Peyer's patch (tissue), 4 donors: ENCODE measurements at regions not wholly inside any gene's neighbourhood (a gene's known extent, or its start where the extent isn't known, plus 50 kb on each side); places are given as distances from the start of the nearest gene placed in this dataset.

ENCODE experiments used
- DNase-seq, 3 donors: peaks; one replicate each; pipeline ENCODE4 v3.0.0-alpha.2; 2017 to 2019
- H3K27ac ChIP-seq, 4 donors: fragments of 200-600 bp; sonication (generic); one replicate each; pipeline ENCODE4 v1.5.1; 2016 to 2019
- H3K27me3 ChIP-seq, 2 donors: fragments of 200-600 bp; sonication (generic); one replicate each; pipeline ENCODE4 v1.5.1; 2019
- H3K36me3 ChIP-seq, 3 donors: fragments of 200-600 bp; sonication (generic); one replicate each; pipeline ENCODE4 v1.5.1; 2016 to 2019
- H3K4me1 ChIP-seq, 4 donors: fragments of 200-600 bp; sonication (generic); one replicate each; pipeline ENCODE4 v1.5.1; 2016 to 2019
- H3K4me3 ChIP-seq, 4 donors: fragments of 200-600 bp; sonication (generic); 1 replicate in 3 of 4; 2 replicates in 1 of 4; pipeline ENCODE4 v1.5.1; 2016 to 2019; ENCODE audit warnings: mild to moderate bottlenecking in 1 of 4
- H3K9me3 ChIP-seq, 4 donors: fragments of 200-600 bp; sonication (generic); one replicate each; pipeline ENCODE4 v1.5.1; 2016 to 2019; ENCODE audit warnings: mild to moderate bottlenecking in 1 of 4
- CTCF ChIP-seq, 6 experiments: fragments of 450-650 bp in 4 of 6; fragments of 200-600 bp in 2 of 6; sonication (generic) in 1 of 6; IDR thresholded peaks; one replicate each; pipeline ENCODE4 v1.5.1; 2017 to 2019; ENCODE audit warnings: antibody characterized with exemption in 6 of 6, mild to moderate bottlenecking in 3 of 6, moderate library complexity in 1 of 6
- POLR2A ChIP-seq, 2 donors: fragments of 450-650 bp; IDR thresholded peaks; one replicate each; pipeline ENCODE4 v1.5.1; 2017; ENCODE audit warnings: antibody characterized with exemption in 2 of 2, mild to moderate bottlenecking in 2 of 2, moderate library complexity in 2 of 2

DNA sequence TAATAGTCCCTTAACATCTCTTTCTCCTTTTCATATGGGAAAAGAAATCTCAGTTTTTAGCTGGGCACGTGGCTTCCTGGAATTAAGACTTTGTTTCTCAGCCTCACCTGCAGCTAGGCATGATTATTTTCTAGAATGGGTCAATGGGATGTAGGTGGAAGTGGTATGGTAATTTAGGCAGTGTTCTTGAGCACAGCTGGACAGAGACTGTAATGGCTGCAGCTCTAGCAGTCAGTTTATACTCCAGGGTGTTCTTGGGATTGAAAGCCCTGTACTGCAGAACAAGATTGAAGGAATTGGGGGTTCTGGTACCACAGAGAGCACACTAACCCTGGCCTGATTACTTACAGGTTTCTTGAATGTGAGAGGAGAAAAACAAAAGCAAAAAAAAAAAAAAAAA lies 455.9 kb upstream of the ZNF608 start:
- Histone ChIP-seq H3K27me3 (no peaks in the 10 kb centered on the region), H3K4me1 (peaks cover 0 to 9% (median 0%) of the 10 kb centered on the region in 4 donors), H3K4me3 (no peak overlapping the region), H3K36me3 (no peaks in the 10 kb centered on the region), H3K27ac (no peak overlapping the region), H3K9me3 (no peaks in the 10 kb centered on the region)
- TF ChIP-seq POLR2A (IDR thresholded peaks at IDR 0.05), result no peak
- TF ChIP-seq CTCF (IDR thresholded peaks at IDR 0.05), result no peak
- DNase-seq, result no peak

GRCh38 chr5:125202871-125203438 lies 456.5 kb upstream of the ZNF608 start:
- no peak for DNase-seq
- no peaks in the 10 kb centered on the region for H3K27me3 ChIP-seq
- no peak overlapping the region for H3K4me3 ChIP-seq
- TF ChIP-seq POLR2A (IDR thresholded peaks at IDR 0.05) (no peak), CTCF (IDR thresholded peaks at IDR 0.05) (no peak)
- no peak overlapping the region for H3K27ac ChIP-seq
- H3K9me3 ChIP-seq, result no peaks in the 10 kb centered on the region
- H3K36me3 ChIP-seq, result no peaks in the 10 kb centered on the region
- peaks cover 0 to 9% (median 0%) of the 10 kb centered on the region in 4 donors for H3K4me1 ChIP-seq

DNA sequence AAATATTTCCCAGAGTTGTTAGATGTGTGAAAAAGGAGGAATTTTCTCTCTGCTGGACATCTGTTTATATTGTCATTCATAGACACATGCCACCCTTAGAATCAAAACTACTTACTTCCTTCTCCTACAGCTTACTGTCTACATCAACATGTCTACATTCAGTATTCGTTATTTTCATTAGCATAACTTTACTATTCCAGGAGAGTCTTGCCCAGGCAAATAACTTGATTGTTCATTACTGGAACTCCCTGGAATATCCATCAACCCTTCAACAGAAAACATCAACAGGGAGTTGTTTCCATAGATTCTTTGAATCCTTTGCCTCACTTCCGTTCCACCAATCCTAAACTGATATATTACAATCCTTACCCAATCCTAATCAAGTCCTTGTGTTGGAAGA lies 457.5 kb upstream of the ZNF608 start:
- peaks cover 0 to 9% (median 0%) of the 10 kb centered on the region in 4 donors for H3K4me1 ChIP-seq
- H3K9me3 ChIP-seq, result no peaks in the 10 kb centered on the region
- H3K36me3 ChIP-seq, result no peaks in the 10 kb centered on the region
- no peaks in the 10 kb centered on the region for H3K27me3 ChIP-seq
- H3K4me3 ChIP-seq, result no peak overlapping the region
- no peak for DNase-seq
- H3K27ac ChIP-seq, result no peak overlapping the region
- TF ChIP-seq POLR2A (IDR thresholded peaks at IDR 0.05) (no peak), CTCF (IDR thresholded peaks at IDR 0.05) (no peak)

- TF ChIP-seq POLR2A (IDR thresholded peaks at IDR 0.05) (no peak), CTCF (IDR thresholded peaks at IDR 0.05) (no peak)
- DNase-seq, result no peak
Measured at GRCh38 chr5:125205601-125206225, 459.3 kb upstream of the ZNF608 start.

DNA sequence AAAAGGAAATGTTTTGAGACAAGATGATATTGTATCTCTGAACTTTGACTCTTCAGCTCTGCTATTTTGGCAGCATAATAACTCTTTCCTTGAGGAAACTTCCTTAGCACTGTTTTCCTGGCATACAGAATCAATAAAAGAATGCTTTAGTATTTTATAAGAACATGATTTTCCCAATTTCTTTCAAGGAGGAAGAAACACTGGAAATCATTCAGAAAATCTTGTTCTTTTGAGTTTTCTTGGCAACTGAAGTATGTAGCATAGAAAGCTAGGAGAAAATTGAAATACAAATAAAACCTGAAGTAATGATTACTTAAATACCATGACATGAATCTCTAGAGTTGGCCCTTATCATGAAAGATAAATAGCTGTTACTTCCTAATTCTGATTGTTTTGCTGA lies 461.4 kb upstream of the ZNF608 start:
- Histone ChIP-seq H3K9me3 (no peaks in the 10 kb centered on the region), H3K27me3 (no peaks in the 10 kb centered on the region), H3K4me1 (no peaks in the 10 kb centered on the region), H3K27ac (no peak overlapping the region), H3K36me3 (no peaks in the 10 kb centered on the region), H3K4me3 (no peak overlapping the region)
- no peak for TF ChIP-seq POLR2A (IDR thresholded peaks at IDR 0.05)
- DNase-seq, result no peak

More at GRCh38 chr5:125205601-125206225, 459.3 kb upstream of the ZNF608 start:
- Histone ChIP-seq H3K36me3 (no peaks in the 10 kb centered on the region), H3K27ac (no peak overlapping the region), H3K4me3 (no peak overlapping the region), H3K27me3 (no peaks in the 10 kb centered on the region), H3K4me1 (peaks cover 0 to 4% (median 0%) of the 10 kb centered on the region in 4 donors), H3K9me3 (no peaks in the 10 kb centered on the region)

- TF ChIP-seq POLR2A (IDR thresholded peaks at IDR 0.05), result no peak
- TF ChIP-seq CTCF (IDR thresholded peaks at IDR 0.05), result no peak
- Histone ChIP-seq H3K4me3 (no peak overlapping the region), H3K9me3 (no peaks in the 10 kb centered on the region), H3K27ac (no peak overlapping the region), H3K4me1 (no peaks in the 10 kb centered on the region), H3K36me3 (no peaks in the 10 kb centered on the region), H3K27me3 (no peaks in the 10 kb centered on the region)
- DNase-seq, result no peak
Measured at GRCh38 chr5:125209650-125210049, 463.2 kb upstream of the ZNF608 start.
